GM12878 (cell line): ENCODE measurements at regions not wholly inside any gene's neighbourhood (a gene's known extent, or its start where the extent isn't known, plus 50 kb on each side); places are given as distances from the start of the nearest gene placed in this dataset.

Experiments used
- ATAC-seq: fragments of 200-7000 bp; cut with Tn5 transposase; 3 replicates; pipeline ENCODE4 v1.9.1; 2020; ENCODE audit warnings: mild to moderate bottlenecking, moderate library complexity
- BruUV-seq: library from RNA; stranded (reverse); fragments of 400-500 nt; replicated peaks from 2 replicates; lab custom pipeline; 2021; lab: Mats Ljungman, UMichigan
- CTCF ChIA-PET: fragments of 300-600 bp; sonication (Branson Sonifier 250); formaldehyde crosslinking; extraction: SDS; loops from one replicate; lab custom pipeline; 2021; ENCODE audit warnings: inconsistent platforms; lab: Yijun Ruan, JAX
- POLR2A ChIA-PET: fragments of 350-600 bp; formaldehyde crosslinking; extraction: SDS; loops from one replicate; lab custom pipeline; 2021; ENCODE audit warnings: inconsistent platforms; lab: Charles Lee
- RAD21 ChIA-PET: fragments of 300-600 bp; sonication (Branson Sonifier 250); formaldehyde crosslinking; loops from one replicate; lab custom pipeline; 2023; ENCODE audit warnings: antibody characterized with exemption; ENCODE audit not compliant: unreplicated experiment; lab: Charles Lee
- SMC1A ChIA-PET: fragments of 300-600 bp; sonication (Branson Sonifier 250); formaldehyde crosslinking; loops from one replicate; lab custom pipeline; 2023; ENCODE audit not compliant: unreplicated experiment, uncharacterized antibody; lab: Charles Lee
- DNase-seq: peaks from one replicate; pipeline ENCODE4 v3.0.0-alpha.2; 2011; ENCODE audit warnings: low read depth, low spot score
- FAIRE-seq: peaks from 3 replicates; lab custom pipeline; 2011; peaks lifted over from hg19 to GRCh38; lab: Jason Lieb, UNC
- H2AFZ ChIP-seq: 2 replicates; pipeline ENCODE4 v1.6.0; 2011; ENCODE audit warnings: low read depth, low read length, control low read depth; ENCODE audit not compliant: control insufficient read depth
- H3K27ac ChIP-seq: 2 replicates; pipeline ENCODE4 v1.5.1; 2011; ENCODE audit warnings: control low read depth; ENCODE audit not compliant: control insufficient read depth, insufficient read depth
- H3K27me3 ChIP-seq, 2 experiments: replicated peaks in 1 of 2; 2 replicates each; pipeline versions ENCODE4 v1.6.0 to v1.6.1; 2011; ENCODE audit warnings: low read length in 1 of 2; ENCODE audit not compliant: control insufficient read depth in 2 of 2, insufficient read depth in 2 of 2
- H3K36me3 ChIP-seq, 2 experiments: 2 replicates each; pipeline ENCODE4 v1.5.1; 2011; ENCODE audit warnings: low read length in 1 of 2; ENCODE audit not compliant: control insufficient read depth in 2 of 2, insufficient read depth in 2 of 2
- H3K4me1 ChIP-seq: 2 replicates; pipeline ENCODE4 v1.6.1; 2011; ENCODE audit warnings: mild to moderate bottlenecking, low read length, moderate library complexity, mixed read lengths; ENCODE audit not compliant: control insufficient read depth, insufficient read depth
- H3K4me2 ChIP-seq: 2 replicates; pipeline ENCODE4 v1.6.0; 2011; ENCODE audit warnings: control low read depth; ENCODE audit not compliant: control insufficient read depth, insufficient read depth
- H3K4me3 ChIP-seq: fragments of 200-600 bp; sonication (generic); 2 replicates; pipeline ENCODE4 v1.5.1; 2016
- H3K79me2 ChIP-seq: 2 replicates; pipeline ENCODE4 v1.6.0; 2011; ENCODE audit warnings: low read length; ENCODE audit not compliant: control insufficient read depth, insufficient read depth
- H3K9ac ChIP-seq: 2 replicates; pipeline ENCODE4 v1.8.0; 2011; ENCODE audit warnings: low read length, control low read depth, mixed read lengths; ENCODE audit not compliant: control insufficient read depth, insufficient read depth
- H3K9me3 ChIP-seq: replicated peaks from 3 replicates; pipeline ENCODE4 v1.5.1; 2011; ENCODE audit warnings: mild to moderate bottlenecking, low read length; ENCODE audit not compliant: control insufficient read depth, insufficient read depth
- H4K20me1 ChIP-seq: 2 replicates; pipeline ENCODE4 v1.6.0; 2011; ENCODE audit not compliant: control insufficient read depth, insufficient read depth
- BRCA1 ChIP-seq: IDR thresholded peaks from 2 replicates; pipeline ENCODE4 v1.6.1; 2011; ENCODE audit warnings: low read depth, low read length, improper control_type of control experiment
- CHD4 ChIP-seq: fragments of 200-600 bp; sonication (generic); IDR thresholded peaks from 2 replicates; pipeline ENCODE4 v1.6.1; 2016; ENCODE audit warnings: mild to moderate bottlenecking
- ESRRA ChIP-seq: IDR thresholded peaks from 2 replicates; pipeline ENCODE4 v1.6.1; 2012; ENCODE audit warnings: mild to moderate bottlenecking, low read length, improper control_type of control experiment
- FOS ChIP-seq: IDR thresholded peaks from 3 replicates; pipeline ENCODE4 v1.6.1; 2011; ENCODE audit warnings: borderline replicate concordance; ENCODE audit not compliant: insufficient read length; ENCODE audit errors: extremely low read depth
- HDAC6 ChIP-seq: fragments of 200-600 bp; sonication (generic); IDR thresholded peaks from one replicate; pipeline ENCODE4 v1.8.0; 2017; ENCODE audit warnings: antibody characterized with exemption; ENCODE audit not compliant: unreplicated experiment
- IRF4 ChIP-seq: IDR thresholded peaks from 2 replicates; pipeline ENCODE4 v1.6.1; 2011; ENCODE audit warnings: low read depth, low read length
- NFIC ChIP-seq: IDR thresholded peaks from 2 replicates; pipeline ENCODE4 v1.6.1; 2012; ENCODE audit warnings: low read depth, mild to moderate bottlenecking, inconsistent platforms, low read length, moderate library complexity
- POLR2AphosphoS2 ChIP-seq: IDR thresholded peaks from 2 replicates; pipeline ENCODE4 v1.6.1; 2011; ENCODE audit warnings: low read depth, mild to moderate bottlenecking, low read length, improper control_type of control experiment, moderate library complexity
- RAD51 ChIP-seq: fragments of 450-650 bp; IDR thresholded peaks from 2 replicates; pipeline ENCODE4 v1.6.1; 2016; ENCODE audit warnings: moderate library complexity, mild to moderate bottlenecking, inconsistent platforms
- RELA ChIP-seq: fragments of 450-650 bp; IDR thresholded peaks from 2 replicates; pipeline ENCODE4 v1.8.0; 2014; ENCODE audit warnings: borderline replicate concordance; ENCODE audit not compliant: partially characterized antibody
- SMARCA5 ChIP-seq: fragments of 450-650 bp; IDR thresholded peaks from 2 replicates; pipeline ENCODE4 v1.6.1; 2017; ENCODE audit warnings: mild to moderate bottlenecking
- STAT1 ChIP-seq: fragments of 450-650 bp; conservative IDR thresholded peaks from 2 replicates; pipeline ENCODE4 v1.6.1; 2014; ENCODE audit warnings: antibody characterized with exemption, mild to moderate bottlenecking
- ZBED1 ChIP-seq: IDR thresholded peaks from 2 replicates; pipeline ENCODE4 v1.6.1; 2016; ENCODE audit warnings: borderline replicate concordance
- ZNF217 ChIP-seq: fragments of 450-650 bp; IDR thresholded peaks from 2 replicates; pipeline ENCODE4 v1.6.1; 2017; ENCODE audit warnings: antibody characterized with exemption, mild to moderate bottlenecking
- WGBS: methylation state at CpG from one replicate; pipeline ENCODE4 v1.1.6; 2016; ENCODE audit warnings: low lambda C conversion rate; ENCODE audit not compliant: insufficient replicate concordance, insufficient coverage; ENCODE audit errors: missing lambda C conversion rate; 5-methylcytosine and 5-hydroxymethylcytosine counted together
- in situ Hi-C: fragments of 300-500 bp; cut with MboI; formaldehyde crosslinking; loops from 9 replicates; pipeline ENCODE4 v1.14.3; 2018; ENCODE audit warnings: mixed read lengths
- intact Hi-C: fragments of 100-400 bp; cut with micrococcal nuclease; formaldehyde crosslinking; loops from one replicate; pipeline ENCODE4 v1.14.2; 2022; ENCODE audit not compliant: unreplicated experiment

DNA sequence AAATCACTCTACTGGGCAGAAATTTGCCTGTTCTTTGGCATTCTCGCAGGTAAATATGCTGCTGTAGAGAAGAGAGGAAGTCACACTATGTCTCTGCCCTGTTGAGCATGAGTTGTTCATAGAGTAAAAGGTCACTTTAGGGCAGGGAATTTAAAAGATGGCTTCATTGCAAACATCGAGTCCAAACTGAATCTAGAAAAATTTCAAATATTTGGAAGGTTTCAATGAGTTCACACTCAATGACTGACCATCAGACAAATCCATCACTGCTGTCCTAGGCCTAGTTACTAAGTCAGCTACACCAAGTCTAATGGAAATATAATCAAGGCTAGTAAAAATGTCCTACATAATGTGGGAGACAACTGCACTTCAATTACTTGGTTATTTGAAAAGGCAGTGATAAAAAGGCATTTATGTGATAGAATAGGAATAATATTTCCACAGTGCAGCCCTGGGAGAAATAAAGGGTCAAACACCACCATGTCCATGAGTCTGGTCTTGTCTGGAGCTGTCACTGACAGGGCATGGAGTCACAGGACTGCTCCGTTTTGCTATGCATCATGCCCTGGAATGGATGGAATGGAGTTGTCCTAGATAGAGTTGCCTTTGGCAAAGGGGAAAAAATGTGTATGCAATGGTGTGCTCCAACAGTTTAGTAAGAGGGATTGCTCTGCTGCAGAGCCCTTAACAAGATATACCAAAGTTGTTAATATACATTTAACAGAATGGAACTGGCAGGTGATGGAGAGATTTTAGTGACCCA lies 218.5 kb upstream of the DAPK1 start:
- WGBS, result 3% methylated on average over 3 of the region's 3 CpGs
- DNase-seq, result no peak
- ChIA-PET SMC1A (no interaction called here), RAD21 (no interaction called here), CTCF (no interaction called here), POLR2A (no interaction called here)
- H3K27ac ChIP-seq, result no peak overlapping the region
- no peak for ATAC-seq
- TF ChIP-seq HDAC6 (no peak), ZBED1 (no peak), CHD4 (no peak), FOS (no peak), ESRRA (no peak), NFIC (no peak), IRF4 (no peak)
- in situ Hi-C loops (no loop called here), intact Hi-C loops (no loop called here)
- no TSS peak for BruUV-seq
- H3K27me3 ChIP-seq, result no peaks in the 10 kb centered on the region; a peak in 2 of 4 replicates
- FAIRE-seq, result no peak
- no peak overlapping the region for H3K4me3 ChIP-seq
- no peaks in the 10 kb centered on the region for H3K36me3 ChIP-seq
- no peak overlapping the region for H3K4me2 ChIP-seq
- no peaks in the 10 kb centered on the region for H4K20me1 ChIP-seq
- no peaks in the 10 kb centered on the region; the same call in none of the 2 replicates for H3K4me1 ChIP-seq
- H2AFZ ChIP-seq, result no peak overlapping the region
- no peaks in the 10 kb centered on the region for H3K79me2 ChIP-seq
- no peaks in the 10 kb centered on the region; the same call in 2 of the 3 replicates for H3K9me3 ChIP-seq
- H3K9ac ChIP-seq, result no peak overlapping the region

DNA sequence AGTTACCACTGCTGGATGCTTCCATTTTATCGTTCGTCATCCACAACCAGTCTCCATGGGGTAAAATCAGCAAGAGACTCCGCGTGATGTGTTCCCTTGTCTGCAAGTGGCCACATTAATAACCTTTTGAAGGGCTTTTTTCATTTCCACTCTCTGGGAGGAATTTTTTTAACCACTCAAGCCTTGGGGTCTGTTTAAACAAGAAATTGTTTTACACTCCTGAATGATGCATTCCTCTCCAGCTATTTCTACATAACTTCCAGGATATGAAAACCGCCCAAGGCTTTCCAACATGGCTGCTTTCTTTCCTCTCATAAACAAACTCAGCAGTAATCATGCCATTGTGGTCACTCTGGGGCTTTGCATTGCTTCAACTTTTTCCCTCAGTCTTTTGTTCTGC lies 217.2 kb upstream of the DAPK1 start:
- Histone ChIP-seq H3K79me2 (no peaks in the 10 kb centered on the region), H4K20me1 (no peaks in the 10 kb centered on the region), H3K27ac (no peak overlapping the region), H3K4me2 (no peak overlapping the region), H3K27me3 (no peaks in the 10 kb centered on the region; a peak in 1 of 4 replicates), H2AFZ (no peak overlapping the region), H3K9me3 (no peaks in the 10 kb centered on the region; the same call in 2 of the 3 replicates), H3K9ac (no peak overlapping the region), H3K4me1 (no peaks in the 10 kb centered on the region; the same call in none of the 2 replicates), H3K4me3 (no peak overlapping the region), H3K36me3 (no peaks in the 10 kb centered on the region)
- BruUV-seq, result no TSS peak
- SMC1A ChIA-PET, result no interaction called here
- POLR2A ChIA-PET, result no interaction called here
- WGBS, result 58% methylated on average over 5 of the region's 5 CpGs
- DNase-seq (no peak), FAIRE-seq (no peak), ATAC-seq (no peak)
- intact Hi-C loops (no loop called here), in situ Hi-C loops (no loop called here)
- RAD21 ChIA-PET, result no interaction called here
- CTCF ChIA-PET, result no interaction called here
- TF ChIP-seq ZNF217 (no peak), SMARCA5 (no peak), RELA (no peak), BRCA1 (no peak), STAT1 (no peak), RAD51 (no peak), POLR2AphosphoS2 (no peak)
